DMS53 treated with DMSO at 0.1 percent for 48 hours (cell line): ENCODE measurements at regions not wholly inside any gene's neighbourhood (a gene's known extent, or its start where the extent isn't known, plus 50 kb on each side); places are given as distances from the start of the nearest gene placed in this dataset.

Experiments used
- DNase-seq: peaks from one replicate; lab custom pipeline; 2025; ENCODE audit not compliant: unreplicated experiment; lab: John Stamatoyannopoulos, UW

DNA sequence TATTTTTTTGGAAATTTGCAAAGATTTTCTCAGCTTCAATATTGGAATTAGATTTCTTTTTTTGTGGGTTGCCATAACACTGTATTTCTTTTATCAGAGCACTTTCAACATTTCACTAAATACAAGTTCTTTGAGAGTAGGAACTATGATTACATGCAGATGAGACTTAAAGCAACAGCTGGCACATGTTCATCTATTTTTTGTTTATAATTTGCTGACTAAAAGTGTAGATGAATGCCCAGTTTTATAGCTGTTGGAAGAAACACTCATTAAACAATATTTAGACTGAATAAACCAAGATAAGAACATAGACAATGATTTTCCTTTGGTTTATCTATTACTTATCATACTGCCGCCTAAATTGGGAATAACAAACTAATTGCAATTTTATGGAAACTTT, 803.0 kb upstream of the KLHL1 start:
- DNase-seq = no peak

DNA sequence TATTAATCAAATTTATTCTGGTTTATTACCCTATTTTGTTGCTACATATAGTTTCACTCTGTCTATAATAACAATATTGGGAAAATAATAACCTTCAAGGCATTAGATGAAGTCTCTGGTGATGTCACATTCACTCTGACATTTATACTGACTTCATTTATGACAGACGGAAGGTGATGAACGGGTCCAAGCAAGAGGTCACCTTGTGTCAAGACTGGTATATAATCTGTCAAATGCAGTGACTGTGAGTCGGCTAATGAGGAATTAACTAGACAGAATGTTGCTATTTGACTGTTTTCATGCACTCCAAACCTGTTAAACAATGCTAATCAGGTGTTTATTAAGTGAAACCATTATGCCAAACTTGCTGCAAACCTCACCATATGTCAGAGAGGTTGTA, 800.5 kb upstream of the KLHL1 start:
- DNase-seq = no peak

GRCh38 chr13:70905035-70905434, 796.8 kb upstream of the KLHL1 start:
- DNase-seq = no peak

GRCh38 chr13:70896136-70896535, 787.9 kb upstream of the KLHL1 start:
- DNase-seq = no peak

- DNase-seq = no peak
These were observed 787.3 kb upstream of the KLHL1 start for GRCh38 chr13:70895599-70895998.

DNA sequence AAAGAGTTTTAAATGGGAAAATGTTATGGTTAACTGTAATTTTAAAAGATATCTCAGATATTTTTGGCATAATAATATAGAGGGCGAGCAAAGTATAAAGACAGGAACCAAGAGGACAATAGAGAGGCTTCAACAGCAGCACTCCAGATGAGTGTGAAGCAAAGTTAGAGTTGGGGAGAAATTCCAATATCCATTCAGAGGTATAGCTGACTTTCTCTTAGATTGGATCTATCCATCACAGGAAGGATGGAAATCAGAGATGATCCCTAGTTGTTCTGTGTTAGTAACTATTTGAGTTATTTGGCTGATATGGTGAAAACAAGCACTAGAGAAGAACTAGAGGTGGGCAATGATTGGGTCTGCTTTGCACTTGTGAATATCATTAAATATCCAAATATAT, 786.0 kb upstream of the KLHL1 start:
- DNase-seq = no peak

GRCh38 chr13:70893832-70894231, 785.6 kb upstream of the KLHL1 start:
- no peak for DNase-seq

- no peak for DNase-seq
These were observed 782.0 kb upstream of the KLHL1 start for GRCh38 chr13:70890289-70890688.

DNA sequence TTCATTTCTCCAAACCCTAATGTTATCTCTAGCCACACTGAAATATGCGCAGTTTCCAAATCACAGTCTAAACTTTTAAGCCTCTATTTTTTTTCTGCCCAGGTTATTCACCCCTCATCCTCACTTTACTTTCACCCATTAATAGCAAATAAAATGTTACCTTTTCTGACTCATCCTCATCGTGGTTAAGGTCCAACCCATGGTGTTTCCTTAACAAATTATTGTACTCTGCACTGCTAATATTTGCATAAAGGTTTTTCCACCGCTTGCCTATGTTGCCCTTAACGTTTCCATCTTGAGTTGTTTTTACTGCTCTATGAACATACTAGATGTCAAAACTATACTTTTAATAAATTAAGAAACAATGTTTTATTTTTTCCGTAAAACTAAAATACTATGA, 780.9 kb upstream of the KLHL1 start:
- DNase-seq = no peak

DNA sequence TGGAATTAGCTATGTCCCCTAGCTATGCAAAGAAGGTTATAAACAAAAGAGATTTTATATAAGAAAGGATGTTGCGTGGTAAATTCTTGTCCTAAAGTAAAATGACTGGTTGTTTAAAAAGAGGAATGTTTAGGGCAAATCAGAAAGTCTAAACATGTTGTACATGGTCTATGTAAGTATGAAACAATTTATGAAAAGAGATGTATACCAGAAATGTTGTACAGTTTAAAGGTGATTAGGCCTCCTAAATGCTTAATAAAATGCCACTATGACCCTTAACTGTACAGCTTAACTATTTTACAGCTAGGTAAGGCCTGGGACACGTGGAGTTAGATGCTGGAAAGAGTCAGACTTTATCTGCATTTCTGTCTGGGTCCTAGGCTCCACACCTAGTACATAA, 775.9 kb upstream of the KLHL1 start:
- no peak for DNase-seq

DNA sequence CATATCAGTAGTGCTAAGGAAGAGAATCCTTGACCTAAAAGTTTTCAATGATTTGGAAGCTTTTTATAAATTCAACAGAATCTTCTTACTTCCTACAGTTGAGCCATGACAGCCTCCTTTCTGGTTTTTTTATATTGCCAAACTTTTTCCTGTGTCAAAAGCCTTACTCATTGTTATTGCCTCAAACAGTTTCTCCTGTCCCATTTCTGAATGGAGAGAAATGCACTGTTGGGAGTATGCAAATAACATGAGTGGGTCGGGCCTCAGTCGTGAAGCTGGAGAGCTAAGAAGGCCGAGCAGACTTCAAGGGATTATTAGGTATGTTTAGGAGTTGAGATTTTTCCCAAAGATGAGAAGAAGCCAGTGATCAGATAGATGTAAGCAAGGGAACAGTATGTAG, 766.4 kb upstream of the KLHL1 start:
- DNase-seq = no peak

- DNase-seq = no peak
These were observed 756.5 kb upstream of the KLHL1 start for GRCh38 chr13:70864731-70865130.

- DNase-seq = peak; percentile 71
These were observed 748.5 kb upstream of the KLHL1 start for GRCh38 chr13:70856711-70857110.

GRCh38 chr13:70856025-70856424, 747.8 kb upstream of the KLHL1 start:
- DNase-seq = no peak

DNA sequence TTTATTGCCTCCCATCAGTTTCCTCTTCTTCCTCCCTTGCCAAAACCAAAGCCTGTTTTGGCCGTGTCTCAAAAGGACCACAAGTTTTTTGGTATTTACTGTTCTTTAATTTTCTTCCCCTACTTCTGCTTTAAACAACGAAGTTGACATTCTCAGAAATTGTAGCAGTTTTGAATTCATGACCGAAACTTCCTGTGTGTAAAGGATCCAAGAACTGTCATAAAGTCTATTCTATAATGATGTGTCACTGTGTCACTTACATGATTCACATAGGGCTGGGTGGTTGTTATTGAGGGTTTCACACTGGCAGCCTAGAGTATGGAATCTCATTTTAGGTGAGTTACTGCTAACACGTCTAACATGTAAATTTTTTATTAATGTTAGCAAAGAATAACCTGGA, 741.0 kb upstream of the KLHL1 start:
- no peak for DNase-seq

DNA sequence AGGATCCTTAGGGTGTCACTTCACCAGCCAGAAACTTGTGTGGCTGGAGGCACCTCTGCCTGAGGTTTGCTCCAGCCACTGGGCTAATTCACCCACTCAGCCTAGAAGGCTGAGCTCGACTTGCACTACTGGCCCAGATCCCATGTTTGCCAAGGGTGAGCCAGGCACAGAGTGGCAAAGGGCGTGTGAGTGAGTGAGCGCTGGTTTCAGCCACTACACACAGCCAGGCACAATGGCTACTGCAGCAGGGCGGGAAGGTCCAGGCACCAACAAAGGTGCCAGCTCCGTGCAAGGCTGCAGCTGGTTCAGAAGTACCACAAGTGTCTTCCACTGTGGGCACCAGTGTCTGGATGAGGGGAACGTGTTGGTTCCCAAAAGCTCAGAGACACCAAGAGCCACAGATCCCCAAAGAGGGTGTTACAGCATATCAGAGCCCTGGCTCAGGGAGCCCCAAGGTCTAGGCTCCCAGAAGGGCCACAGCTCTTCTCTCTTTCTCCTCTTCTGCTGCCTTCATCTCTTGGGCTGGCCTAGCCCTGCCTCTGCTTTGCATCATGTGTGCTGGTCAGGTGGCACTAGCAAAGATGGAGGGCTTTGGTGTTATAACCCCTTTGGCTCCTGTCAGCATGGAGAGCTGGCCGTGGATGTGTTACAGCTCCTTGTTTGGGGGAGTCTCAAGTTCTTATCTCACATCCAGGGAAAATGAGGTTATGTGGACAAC, 736.3 kb upstream of the KLHL1 start:
- DNase-seq = no peak

DNA sequence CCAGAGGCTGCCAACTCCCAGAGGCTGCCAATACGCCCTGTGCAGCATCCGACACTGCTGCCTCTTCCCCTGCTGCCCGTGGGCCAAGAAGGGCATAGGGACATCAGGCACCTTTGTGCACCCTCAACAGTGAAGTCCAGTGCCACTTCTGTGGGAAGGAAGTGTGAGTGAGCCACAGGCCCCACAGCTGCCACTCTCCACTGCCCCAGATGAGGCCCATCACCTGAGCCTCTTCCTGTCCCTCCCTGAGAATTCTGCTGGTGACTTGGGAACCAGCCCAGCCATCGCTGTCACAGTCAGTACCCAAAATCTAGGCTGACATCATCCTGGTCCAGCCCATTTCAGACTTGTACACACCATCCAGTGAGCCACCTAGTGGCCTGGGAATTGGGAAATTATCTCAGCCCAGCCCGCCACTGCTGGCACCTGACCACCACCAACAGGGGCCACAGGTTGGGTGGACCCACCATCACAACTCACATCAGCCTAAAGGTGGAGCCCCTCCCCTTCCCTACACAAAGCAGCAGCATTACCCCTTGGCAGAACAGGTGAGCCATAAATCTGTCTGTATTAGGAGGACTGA, 733.9 kb upstream of the KLHL1 start:
- no peak for DNase-seq

DNA sequence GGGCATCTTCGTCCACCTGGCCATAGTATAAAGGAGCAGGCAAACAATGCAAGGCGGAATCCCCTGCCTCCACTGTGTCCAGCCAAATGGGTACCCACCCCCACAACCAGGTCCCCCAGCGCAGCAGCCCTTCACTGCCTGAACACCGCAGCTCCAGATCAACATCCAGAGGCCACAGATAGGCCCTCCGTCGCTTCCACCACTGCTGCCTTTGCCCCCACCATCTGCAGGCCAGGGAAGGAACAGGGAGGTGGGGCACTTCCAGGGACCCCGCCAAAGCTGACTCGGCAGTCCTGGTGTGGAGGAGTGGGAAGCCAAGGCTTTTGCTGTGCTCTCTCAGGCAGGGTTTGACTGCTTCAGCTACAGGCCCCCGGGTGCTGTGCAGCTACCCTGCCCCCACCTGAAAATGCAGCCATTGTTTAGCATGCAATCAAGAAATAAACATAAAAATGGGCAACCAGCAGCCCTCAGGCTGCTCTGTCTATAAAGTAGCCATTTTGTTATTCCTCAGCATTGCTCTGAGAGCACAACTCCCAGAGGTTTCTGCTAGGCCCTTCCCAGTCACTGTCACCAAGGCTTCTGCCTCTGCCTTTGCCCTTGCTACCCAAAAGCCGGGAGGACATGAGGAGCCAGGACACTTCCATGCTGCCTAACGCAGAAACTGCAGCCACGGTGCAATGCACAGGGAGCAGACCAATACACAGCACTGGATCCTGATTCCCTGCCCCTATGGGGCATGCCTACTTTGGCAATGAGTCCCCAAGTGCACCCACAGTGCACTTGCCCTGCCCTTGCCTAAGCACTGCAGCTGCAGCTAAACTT, 733.2 kb upstream of the KLHL1 start:
- DNase-seq = no peak

GRCh38 chr13:70835371-70835770, 727.1 kb upstream of the KLHL1 start:
- no peak for DNase-seq

GRCh38 chr13:70829748-70830147, 721.5 kb upstream of the KLHL1 start:
- DNase-seq = no peak

DNA sequence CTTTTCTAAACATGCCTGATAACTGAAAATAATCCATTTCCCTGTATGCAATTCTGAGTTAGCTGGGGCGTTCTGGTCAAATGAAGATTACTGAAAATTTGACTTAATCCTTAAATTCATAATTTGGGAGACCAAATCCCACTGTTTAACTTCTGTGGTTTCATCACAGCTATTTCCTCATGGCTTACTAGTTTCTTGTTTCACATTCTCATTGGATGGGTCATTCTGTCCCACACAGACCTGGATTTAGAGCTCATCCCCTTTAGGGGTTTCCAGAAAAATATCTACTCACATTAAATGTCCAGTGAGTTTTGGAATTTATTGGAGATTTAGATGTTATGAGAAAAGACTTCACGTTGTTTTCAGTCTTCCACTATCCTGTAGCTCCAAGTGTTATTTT, 709.3 kb upstream of the KLHL1 start:
- DNase-seq = no peak

DNA sequence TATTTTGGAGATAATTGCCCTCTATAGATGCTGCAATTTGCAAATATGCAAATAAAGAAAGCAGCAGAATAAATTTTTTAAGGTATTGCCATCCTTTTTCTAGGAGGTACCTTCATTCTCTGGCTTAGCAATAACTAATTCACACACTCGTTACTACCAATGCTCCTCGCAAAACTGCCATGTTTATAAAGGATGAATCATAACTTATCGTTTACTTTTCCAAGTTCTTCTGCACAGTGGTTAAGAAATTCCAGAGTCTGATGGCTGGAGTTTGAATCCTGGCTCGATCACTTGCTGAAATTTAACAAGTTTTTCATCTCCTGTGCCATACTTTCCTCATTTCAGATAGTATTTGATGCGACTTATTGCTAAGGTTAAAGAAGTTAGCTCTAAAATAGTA, 708.6 kb upstream of the KLHL1 start:
- no peak for DNase-seq
